B cell (primary cell): ENCODE measurements at regions not wholly inside any gene's neighbourhood (a gene's known extent, or its start where the extent isn't known, plus 50 kb on each side); places are given as distances from the start of the nearest gene placed in this dataset.

ENCODE experiments used
- ATAC-seq: fragments of 200-7000 bp; cut with Tn5 transposase; one replicate; pipeline ENCODE4 v1.10.0; 2021; ENCODE audit warnings: low read depth, mild to moderate bottlenecking, moderate number of reproducible peaks, moderate library complexity
- CTCF ChIA-PET: fragments of 350-600 bp; sonication (Branson Sonifier 250); formaldehyde crosslinking; loops from one replicate; lab custom pipeline; 2021; ENCODE audit warnings: antibody characterized with exemption, inconsistent platforms; lab: Charles Lee
- POLR2A ChIA-PET: fragments of 350-600 bp; sonication (Branson Sonifier 250); formaldehyde crosslinking; loops from one replicate; lab custom pipeline; 2021; ENCODE audit warnings: antibody characterized with exemption; lab: Charles Lee
- DNase-seq: peaks from one replicate; pipeline ENCODE4 v3.0.0; 2013
- H2AFZ ChIP-seq: 2 replicates; pipeline ENCODE4 v1.6.1; 2012; ENCODE audit warnings: mild to moderate bottlenecking, low read depth, low read length; ENCODE audit not compliant: insufficient read depth, poor library complexity, severe bottlenecking
- H3K27ac ChIP-seq, 2 donors: 1 replicate in 1 of 2; 2 replicates in 1 of 2; pipeline ENCODE4 v1.5.1; 2012 to 2013; ENCODE audit warnings: low read length in 2 of 2, mild to moderate bottlenecking in 2 of 2, moderate library complexity in 1 of 2
- H3K27me3 ChIP-seq, 4 experiments: fragments of 200-600 bp in 1 of 4; sonication (generic) in 1 of 4; replicated peaks in 1 of 4; 1 replicate in 2 of 4; 2 replicates in 2 of 4; pipeline versions ENCODE4 v1.6.1 to v1.7.0; 2013 to 2016; ENCODE audit warnings: low read length in 3 of 4, mild to moderate bottlenecking in 2 of 4, mixed read lengths in 1 of 4, moderate library complexity in 1 of 4; ENCODE audit not compliant: insufficient read depth in 4 of 4, control insufficient read depth in 3 of 4; ENCODE audit errors: control extremely low read depth in 1 of 4
- H3K36me3 ChIP-seq, 2 experiments: replicated peaks in 1 of 2; 1 replicate in 1 of 2; 2 replicates in 1 of 2; pipeline versions ENCODE4 v1.6.1 to v1.7.1; 2013; ENCODE audit warnings: low read length in 1 of 2; ENCODE audit not compliant: insufficient read depth in 2 of 2, control insufficient read depth in 1 of 2; ENCODE audit errors: control extremely low read depth in 1 of 2, extremely low read depth in 1 of 2
- H3K4me1 ChIP-seq, 2 donors: fragments of 200-600 bp in 1 of 2; sonication (generic) in 1 of 2; 1 replicate in 1 of 2; 2 replicates in 1 of 2; pipeline versions ENCODE4 v1.5.1 to v1.6.1; 2013 to 2017; ENCODE audit warnings: low read length in 2 of 2; ENCODE audit not compliant: control insufficient read depth in 2 of 2, insufficient read depth in 2 of 2
- H3K4me2 ChIP-seq: replicated peaks from 2 replicates; pipeline ENCODE3; 2012; ENCODE audit warnings: mild to moderate bottlenecking, low read depth, low read length; ENCODE audit not compliant: poor library complexity, severe bottlenecking
- H3K4me3 ChIP-seq, 5 experiments: fragments of 200-600 bp in 1 of 5; sonication (generic) in 1 of 5; 1 replicate in 3 of 5; 2 replicates in 2 of 5; pipeline versions ENCODE4 v1.5.1 to v1.7.0; 2011 to 2016; ENCODE audit warnings: low read length in 4 of 5, mild to moderate bottlenecking in 4 of 5, low read depth in 2 of 5, control low read depth in 1 of 5, moderate library complexity in 1 of 5; ENCODE audit not compliant: insufficient read depth in 1 of 5; ENCODE audit errors: control extremely low read depth in 1 of 5, extremely low read depth in 1 of 5
- H3K79me2 ChIP-seq: fragments of 200-600 bp; sonication (generic); one replicate; pipeline ENCODE4 v1.6.0; 2016; ENCODE audit warnings: low read length; ENCODE audit not compliant: control insufficient read depth, insufficient read depth
- H3K9ac ChIP-seq: fragments of 200-600 bp; sonication (generic); 2 replicates; pipeline ENCODE4 v1.6.1; 2017; ENCODE audit warnings: mild to moderate bottlenecking, low read length, moderate library complexity
- H3K9me3 ChIP-seq, 3 donors: one replicate each; pipeline versions ENCODE4 v1.6.1 to v1.7.1; 2013; ENCODE audit warnings: low read length in 2 of 3; ENCODE audit not compliant: control insufficient read depth in 2 of 3, insufficient read depth in 1 of 3; ENCODE audit errors: control extremely low read depth in 1 of 3
- H4K20me1 ChIP-seq: 2 replicates; pipeline ENCODE4 v1.6.0; 2012; ENCODE audit warnings: mild to moderate bottlenecking, low read length; ENCODE audit not compliant: insufficient read depth, control insufficient read depth, poor library complexity, severe bottlenecking
- H3K27ac Mint-ChIP-seq: one replicate; pipeline ENCODE4 v1.8.0; 2021; ENCODE audit warnings: mixed read lengths
- H3K27me3 Mint-ChIP-seq: one replicate; pipeline ENCODE4 v1.8.0; 2021; ENCODE audit warnings: mixed read lengths
- H3K4me1 Mint-ChIP-seq: one replicate; pipeline ENCODE4 v1.8.0; 2021; ENCODE audit warnings: mixed read lengths
- H3K4me3 Mint-ChIP-seq: one replicate; pipeline ENCODE4 v1.8.0; 2021; ENCODE audit warnings: mixed read lengths
- H3K9me3 Mint-ChIP-seq: one replicate; pipeline ENCODE4 v1.8.0; 2022; ENCODE audit warnings: mixed read lengths; ENCODE audit not compliant: insufficient read depth
- EZH2 ChIP-seq: IDR thresholded peaks from 2 replicates; pipeline ENCODE4 v1.6.1; 2012; ENCODE audit warnings: borderline replicate concordance, low read depth, mild to moderate bottlenecking, moderate library complexity, low read length; ENCODE audit not compliant: insufficient read depth, poor library complexity, severe bottlenecking
- WGBS: methylation state at CpG from one replicate; pipeline ENCODE4 v1.1.5; 2013; ENCODE audit warnings: missing lambda C conversion rate; ENCODE audit not compliant: insufficient coverage; 5-methylcytosine and 5-hydroxymethylcytosine counted together
- intact Hi-C: fragments of 100-400 bp; cut with micrococcal nuclease; formaldehyde crosslinking; loops from one replicate; pipeline ENCODE4 v1.10.0; 2022
- TF ChIP-seq, protein P1 (sequence below): fragments of 200-600 bp; IDR thresholded peaks from one replicate; pipeline ENCODE4 v1.8.0; 2022; ENCODE audit warnings: antibody characterized with exemption, mild to moderate bottlenecking

GRCh38 chr2:104420953-104421352, 433.0 kb upstream of the POU3F3 start:
- POLR2A ChIA-PET = no interaction called here

DNA sequence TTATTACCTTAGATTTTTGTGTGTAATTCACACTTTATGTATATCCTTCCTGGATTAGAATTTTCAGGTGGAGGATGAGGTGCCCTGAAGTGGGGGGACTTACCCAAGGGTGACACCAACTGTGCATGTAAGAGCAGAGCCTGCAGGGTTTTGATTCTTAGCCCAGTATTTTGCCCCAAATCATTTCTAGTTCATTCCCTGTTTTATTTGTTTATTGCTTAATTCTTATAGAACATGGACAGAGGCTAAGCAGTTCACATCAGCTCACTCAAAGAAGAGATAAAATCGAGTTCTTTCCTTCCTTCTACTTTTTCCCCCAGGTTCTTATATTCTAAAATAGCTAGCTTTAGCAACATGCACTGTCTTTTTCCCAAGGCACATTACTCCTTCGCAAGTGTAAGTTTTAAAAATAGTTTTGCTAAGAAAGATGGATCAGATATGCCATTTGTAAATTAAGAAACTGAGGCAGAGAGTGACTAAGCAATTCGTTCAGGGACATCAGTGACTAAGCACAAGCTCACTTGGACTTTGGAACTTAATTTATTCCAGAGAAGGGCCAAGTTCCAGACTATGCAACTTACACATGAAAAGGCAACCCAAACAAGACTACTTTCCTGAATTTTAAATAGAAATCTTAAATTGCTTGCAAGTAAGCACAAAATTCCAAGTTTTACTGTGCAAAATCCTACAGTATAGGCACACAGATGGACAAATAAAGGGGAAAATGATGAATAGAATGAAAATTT, 427.9 kb upstream of the POU3F3 start:
- WGBS = 86% methylated on average over 1 of the region's 3 CpGs
- no peak for DNase-seq
- H3K27ac ChIP-seq = no peak overlapping the region
- no peak overlapping the region for H3K9ac ChIP-seq
- no peaks in the 10 kb centered on the region for H3K36me3 ChIP-seq
- Mint-ChIP-seq H3K9me3 (no peaks in the 10 kb centered on the region), H3K4me1 (no peaks in the 10 kb centered on the region), H3K4me3 (no peak overlapping the region), H3K27me3 (peaks cover 18% of the 10 kb centered on the region), H3K27ac (no peak overlapping the region)
- CTCF ChIA-PET = no interaction called here
- intact Hi-C loops = no loop called here
- no peaks in the 10 kb centered on the region for H3K9me3 ChIP-seq
- no peak for TF ChIP-seq EZH2
- TF ChIP-seq, protein P1, sequence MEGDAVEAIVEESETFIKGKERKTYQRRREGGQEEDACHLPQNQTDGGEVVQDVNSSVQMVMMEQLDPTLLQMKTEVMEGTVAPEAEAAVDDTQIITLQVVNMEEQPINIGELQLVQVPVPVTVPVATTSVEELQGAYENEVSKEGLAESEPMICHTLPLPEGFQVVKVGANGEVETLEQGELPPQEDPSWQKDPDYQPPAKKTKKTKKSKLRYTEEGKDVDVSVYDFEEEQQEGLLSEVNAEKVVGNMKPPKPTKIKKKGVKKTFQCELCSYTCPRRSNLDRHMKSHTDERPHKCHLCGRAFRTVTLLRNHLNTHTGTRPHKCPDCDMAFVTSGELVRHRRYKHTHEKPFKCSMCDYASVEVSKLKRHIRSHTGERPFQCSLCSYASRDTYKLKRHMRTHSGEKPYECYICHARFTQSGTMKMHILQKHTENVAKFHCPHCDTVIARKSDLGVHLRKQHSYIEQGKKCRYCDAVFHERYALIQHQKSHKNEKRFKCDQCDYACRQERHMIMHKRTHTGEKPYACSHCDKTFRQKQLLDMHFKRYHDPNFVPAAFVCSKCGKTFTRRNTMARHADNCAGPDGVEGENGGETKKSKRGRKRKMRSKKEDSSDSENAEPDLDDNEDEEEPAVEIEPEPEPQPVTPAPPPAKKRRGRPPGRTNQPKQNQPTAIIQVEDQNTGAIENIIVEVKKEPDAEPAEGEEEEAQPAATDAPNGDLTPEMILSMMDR = no peak
- no peaks in the 10 kb centered on the region for H3K27me3 ChIP-seq
- ATAC-seq = no peak
- H3K4me1 ChIP-seq = no peaks in the 10 kb centered on the region
- H4K20me1 ChIP-seq = no peaks in the 10 kb centered on the region
- H3K4me2 ChIP-seq = no peak overlapping the region
- no peaks in the 10 kb centered on the region for H3K79me2 ChIP-seq
- POLR2A ChIA-PET = no interaction called here
- H2AFZ ChIP-seq = no peak overlapping the region
- H3K4me3 ChIP-seq = no peak overlapping the region

More at GRCh38 chr2:104420953-104421352, 433.0 kb upstream of the POU3F3 start:
- Mint-ChIP-seq H3K27ac (no peak overlapping the region), H3K4me3 (no peak overlapping the region), H3K9me3 (no peaks in the 10 kb centered on the region), H3K27me3 (peaks cover 1% of the 10 kb centered on the region), H3K4me1 (no peaks in the 10 kb centered on the region)
- Histone ChIP-seq H4K20me1 (no peaks in the 10 kb centered on the region), H3K9ac (no peak overlapping the region), H3K36me3 (no peaks in the 10 kb centered on the region), H3K4me1 (no peaks in the 10 kb centered on the region), H3K27me3 (no peaks in the 10 kb centered on the region), H3K27ac (no peak overlapping the region), H2AFZ (no peak overlapping the region), H3K4me2 (no peak overlapping the region), H3K9me3 (no peaks in the 10 kb centered on the region), H3K4me3 (no peak overlapping the region), H3K79me2 (no peaks in the 10 kb centered on the region)
- intact Hi-C loops = no loop called here
- ATAC-seq (no peak), DNase-seq (no peak)
- TF ChIP-seq, protein P1 = no peak
- no peak for TF ChIP-seq EZH2
- 92% methylated on average over 2 of the region's 3 CpGs for WGBS
- CTCF ChIA-PET = no interaction called here
